PFSK-1 (cell line): ENCODE measurements at regions not wholly inside any gene's neighbourhood (a gene's known extent, or its start where the extent isn't known, plus 50 kb on each side); places are given as distances from the start of the nearest gene placed in this dataset.

ENCODE experiments used
- FOXP2 ChIP-seq: optimal IDR thresholded peaks from 2 replicates; pipeline ENCODE3; 2011; ENCODE audit warnings: borderline replicate concordance, control low read depth, inconsistent platforms; ENCODE audit not compliant: insufficient read depth; ENCODE audit errors: extremely low read length, extremely low read depth
- POLR2AphosphoS5 ChIP-seq: IDR thresholded peaks from 2 replicates; pipeline ENCODE4 v1.6.1; 2012; ENCODE audit warnings: low read depth, mild to moderate bottlenecking, control low read depth, low read length, moderate library complexity
- SIN3A ChIP-seq: IDR thresholded peaks from 2 replicates; pipeline ENCODE4 v1.6.1; 2012; ENCODE audit warnings: mild to moderate bottlenecking, low read length, moderate library complexity, borderline replicate concordance; ENCODE audit not compliant: insufficient read depth
- TAF1 ChIP-seq: IDR thresholded peaks from 2 replicates; pipeline ENCODE4 v1.6.1; 2012; ENCODE audit warnings: low read length, control low read depth, borderline replicate concordance; ENCODE audit not compliant: insufficient read depth
- TF ChIP-seq, protein P1 (sequence below), 2 experiments: IDR thresholded peaks; 2 replicates each; pipeline versions ENCODE4 v1.6.1 to v1.8.0; 2011 to 2012; ENCODE audit warnings: low read depth in 2 of 2, low read length in 2 of 2, control low read depth in 1 of 2, inconsistent platforms in 1 of 2, mild to moderate bottlenecking in 1 of 2, moderate library complexity in 1 of 2; ENCODE audit not compliant: insufficient read depth in 1 of 2

DNA sequence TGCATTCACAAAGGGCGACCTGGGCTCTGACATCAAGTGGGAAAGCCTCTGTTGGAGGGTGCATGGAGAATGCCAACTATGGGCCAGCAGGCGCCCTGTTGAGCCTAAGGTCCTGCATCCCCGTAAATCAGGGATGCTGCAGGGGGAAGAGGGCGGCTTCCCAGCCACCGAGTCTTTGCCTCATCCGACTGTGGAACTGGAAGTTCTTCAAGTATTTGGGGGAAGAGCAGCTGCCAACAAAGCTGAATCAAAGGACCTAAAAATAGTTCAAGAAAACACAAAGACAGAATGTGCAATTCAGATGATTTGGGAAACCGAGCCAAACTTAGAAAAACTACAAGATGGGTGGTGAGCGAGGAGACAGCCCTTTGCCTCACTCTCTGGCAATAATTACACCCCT is 281.1 kb upstream of the MGAT5 start:
- TF ChIP-seq SIN3A: no peak
- no peak for TF ChIP-seq TAF1

DNA sequence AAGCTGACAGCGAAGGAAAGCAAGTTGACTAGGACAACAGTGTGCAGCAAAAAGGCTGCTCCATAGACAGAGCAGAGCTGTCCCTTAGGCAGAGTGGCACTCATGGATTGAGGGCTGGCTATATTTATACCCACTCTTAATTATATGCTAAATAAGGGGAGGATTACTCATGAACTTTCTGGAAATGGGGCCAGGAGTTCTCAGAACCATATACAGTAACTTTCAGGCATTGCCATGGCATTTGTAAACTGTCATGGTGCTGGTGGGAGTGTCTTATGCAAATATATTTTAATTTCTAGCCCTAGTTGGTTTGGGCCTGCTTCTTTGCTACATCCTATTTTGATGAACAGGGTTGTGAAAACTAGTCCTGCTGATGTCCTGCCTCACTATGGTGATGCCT is 279.5 kb upstream of the MGAT5 start:
- TF ChIP-seq FOXP2 (no peak), POLR2AphosphoS5 (no peak), TAF1 (no peak), SIN3A (no peak)
- TF ChIP-seq, protein P1, sequence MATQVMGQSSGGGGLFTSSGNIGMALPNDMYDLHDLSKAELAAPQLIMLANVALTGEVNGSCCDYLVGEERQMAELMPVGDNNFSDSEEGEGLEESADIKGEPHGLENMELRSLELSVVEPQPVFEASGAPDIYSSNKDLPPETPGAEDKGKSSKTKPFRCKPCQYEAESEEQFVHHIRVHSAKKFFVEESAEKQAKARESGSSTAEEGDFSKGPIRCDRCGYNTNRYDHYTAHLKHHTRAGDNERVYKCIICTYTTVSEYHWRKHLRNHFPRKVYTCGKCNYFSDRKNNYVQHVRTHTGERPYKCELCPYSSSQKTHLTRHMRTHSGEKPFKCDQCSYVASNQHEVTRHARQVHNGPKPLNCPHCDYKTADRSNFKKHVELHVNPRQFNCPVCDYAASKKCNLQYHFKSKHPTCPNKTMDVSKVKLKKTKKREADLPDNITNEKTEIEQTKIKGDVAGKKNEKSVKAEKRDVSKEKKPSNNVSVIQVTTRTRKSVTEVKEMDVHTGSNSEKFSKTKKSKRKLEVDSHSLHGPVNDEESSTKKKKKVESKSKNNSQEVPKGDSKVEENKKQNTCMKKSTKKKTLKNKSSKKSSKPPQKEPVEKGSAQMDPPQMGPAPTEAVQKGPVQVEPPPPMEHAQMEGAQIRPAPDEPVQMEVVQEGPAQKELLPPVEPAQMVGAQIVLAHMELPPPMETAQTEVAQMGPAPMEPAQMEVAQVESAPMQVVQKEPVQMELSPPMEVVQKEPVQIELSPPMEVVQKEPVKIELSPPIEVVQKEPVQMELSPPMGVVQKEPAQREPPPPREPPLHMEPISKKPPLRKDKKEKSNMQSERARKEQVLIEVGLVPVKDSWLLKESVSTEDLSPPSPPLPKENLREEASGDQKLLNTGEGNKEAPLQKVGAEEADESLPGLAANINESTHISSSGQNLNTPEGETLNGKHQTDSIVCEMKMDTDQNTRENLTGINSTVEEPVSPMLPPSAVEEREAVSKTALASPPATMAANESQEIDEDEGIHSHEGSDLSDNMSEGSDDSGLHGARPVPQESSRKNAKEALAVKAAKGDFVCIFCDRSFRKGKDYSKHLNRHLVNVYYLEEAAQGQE (IDR thresholded peaks at IDR 0.05; ENCODE audit: insufficient read depth in 1 of 2, low read depth in 2 of 2, low read length in 2 of 2): no peak

DNA sequence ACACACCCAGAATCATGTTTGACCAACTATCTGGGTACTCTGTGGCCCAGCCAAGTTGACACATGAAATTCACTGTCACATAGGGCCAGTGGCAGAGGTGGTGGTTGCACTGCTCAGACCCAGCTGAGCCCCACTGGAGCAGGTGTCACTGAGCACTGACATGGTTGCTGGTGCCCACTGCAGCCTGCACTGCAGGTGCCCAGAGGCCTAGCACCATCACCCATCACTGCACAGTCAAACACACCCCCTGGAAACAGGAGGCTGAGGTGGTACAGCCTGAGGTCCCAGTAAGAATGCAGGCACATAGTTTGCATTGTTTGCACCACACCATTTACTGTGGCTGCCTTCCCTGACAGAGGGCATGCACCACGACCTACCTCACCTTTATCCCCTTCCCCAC is 278.7 kb upstream of the MGAT5 start:
- TF ChIP-seq TAF1: no peak
- TF ChIP-seq, protein P1 (IDR thresholded peaks at IDR 0.05; ENCODE audit: insufficient read depth in 1 of 2, low read depth in 2 of 2, low read length in 2 of 2): no peak
- no peak for TF ChIP-seq POLR2AphosphoS5
- no peak for TF ChIP-seq FOXP2
- no peak for TF ChIP-seq SIN3A

DNA sequence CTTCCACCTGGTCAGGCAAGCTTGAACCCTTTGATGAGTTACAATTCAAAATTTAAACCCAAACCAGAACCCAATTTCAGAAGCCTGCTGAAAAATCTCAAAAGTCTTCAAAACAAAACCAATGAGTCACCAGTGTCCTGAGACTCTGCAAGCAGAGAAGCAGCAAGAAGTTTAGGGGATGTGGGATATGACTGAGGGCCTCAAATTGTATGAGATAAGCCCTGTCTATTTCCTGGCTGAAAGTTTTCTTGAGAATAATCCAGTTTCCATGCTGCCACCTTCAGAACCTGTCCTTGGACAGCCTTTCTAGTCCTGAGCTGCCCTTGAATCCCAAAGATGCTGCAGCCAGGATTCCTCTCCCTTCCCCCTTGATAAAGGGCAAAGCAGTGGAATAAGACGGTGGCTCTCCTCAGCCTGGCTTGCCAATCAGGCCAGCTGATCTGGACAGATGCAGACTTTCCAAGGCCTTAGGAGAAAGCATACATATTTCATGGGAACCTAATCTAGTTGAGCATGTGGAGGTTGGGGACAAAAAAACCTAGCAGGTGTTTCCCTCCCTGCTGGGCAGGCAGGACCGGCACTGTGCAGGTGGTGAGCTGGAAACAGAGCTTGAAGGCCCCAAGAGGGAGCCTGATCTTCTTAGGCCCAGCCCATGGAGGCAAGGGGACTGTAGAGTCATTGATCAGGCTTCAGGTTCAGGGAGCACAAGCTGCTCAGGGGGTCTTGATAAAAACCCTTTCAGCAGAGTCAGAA is 278.0 kb upstream of the MGAT5 start:
- TF ChIP-seq FOXP2 (no peak), SIN3A (no peak), POLR2AphosphoS5 (no peak), TAF1 (no peak)
- TF ChIP-seq, protein P1 (IDR thresholded peaks at IDR 0.05; ENCODE audit: insufficient read depth in 1 of 2, low read depth in 2 of 2, low read length in 2 of 2): no peak

DNA sequence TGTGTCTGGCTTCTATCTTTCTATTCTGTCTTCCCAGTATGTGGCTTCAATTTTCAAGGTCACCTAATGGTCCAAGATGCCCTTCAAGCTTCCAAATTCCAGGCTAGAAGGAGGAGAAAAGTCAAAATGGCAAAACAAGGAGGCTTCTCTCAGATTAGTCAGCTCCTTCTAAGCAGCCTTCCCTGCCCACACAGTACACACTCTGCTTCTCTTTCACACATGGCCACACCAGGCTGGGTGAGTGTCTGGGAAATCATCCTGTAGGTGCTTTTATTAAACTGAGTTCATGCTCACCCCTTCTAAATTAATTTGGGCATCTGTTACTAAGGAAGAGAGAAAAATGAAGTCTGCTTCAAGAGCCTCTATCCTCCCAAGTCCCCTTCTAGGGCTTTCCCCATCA is 277.2 kb upstream of the MGAT5 start:
- no peak for TF ChIP-seq TAF1
- TF ChIP-seq, protein P1 (IDR thresholded peaks at IDR 0.05; ENCODE audit: insufficient read depth in 1 of 2, low read depth in 2 of 2, low read length in 2 of 2): no peak
